SK-N-SH (cell line): ENCODE measurements at regions not wholly inside any gene's neighbourhood (a gene's known extent, or its start where the extent isn't known, plus 50 kb on each side); places are given as distances from the start of the nearest gene placed in this dataset.

Experiments used
- CTCF ChIP-seq: fragments of 200-600 bp; sonication (generic); IDR thresholded peaks from 2 replicates; pipeline ENCODE4 v1.6.1; 2017; ENCODE audit warnings: antibody characterized with exemption, mild to moderate bottlenecking, moderate library complexity
- EP300 ChIP-seq, 2 experiments: IDR thresholded peaks; 2 replicates each; pipeline versions ENCODE4 v1.4.0 to v1.6.1; 2012; ENCODE audit warnings: borderline replicate concordance in 1 of 2, low read depth in 1 of 2, low read length in 1 of 2
- EZH2phosphoT487 ChIP-seq: fragments of 200-600 bp; sonication (generic); IDR thresholded peaks from 2 replicates; pipeline ENCODE4 v1.6.1; 2017; ENCODE audit warnings: low read depth, mixed run types, mild to moderate bottlenecking, antibody characterized with exemption, moderate library complexity, borderline replicate concordance
- GATA2 ChIP-seq: sonication (generic); formaldehyde crosslinking; IDR thresholded peaks from 2 replicates; pipeline ENCODE4 v1.5.0; 2020; ENCODE audit warnings: mild to moderate bottlenecking, missing genetic modification reagents
- MAX ChIP-seq: IDR thresholded peaks from 2 replicates; pipeline ENCODE4 v1.4.0; 2012; ENCODE audit warnings: low read depth
- MXI1 ChIP-seq: IDR thresholded peaks from 2 replicates; pipeline ENCODE4 v1.6.1; 2012; ENCODE audit warnings: mild to moderate bottlenecking, low read depth, low read length, improper control_type of control experiment
- NRF1 ChIP-seq: IDR thresholded peaks from 2 replicates; pipeline ENCODE4 v1.6.1; 2012; ENCODE audit warnings: low read depth, mild to moderate bottlenecking, low read length
- POLR2AphosphoS5 ChIP-seq: IDR thresholded peaks from 2 replicates; pipeline ENCODE4 v1.6.1; 2012; ENCODE audit warnings: low read depth, low read length
- REST ChIP-seq: IDR thresholded peaks from 2 replicates; pipeline ENCODE4 v1.6.1; 2012; ENCODE audit warnings: mild to moderate bottlenecking, low read depth, low read length, moderate library complexity
- RXRA ChIP-seq: IDR thresholded peaks from 2 replicates; pipeline ENCODE4 v1.4.0; 2012; ENCODE audit warnings: low read depth, mild to moderate bottlenecking, borderline replicate concordance
- SMC3 ChIP-seq: IDR thresholded peaks from 2 replicates; pipeline ENCODE4 v1.6.1; 2012; ENCODE audit warnings: low read depth, low read length, improper control_type of control experiment
- TAF1 ChIP-seq: IDR thresholded peaks from 2 replicates; pipeline ENCODE4 v1.6.1; 2012; ENCODE audit warnings: low read depth, mild to moderate bottlenecking, low read length, moderate library complexity, borderline replicate concordance
- USF2 ChIP-seq: fragments of 150-350 bp; IDR thresholded peaks from 2 replicates; pipeline ENCODE4 v1.6.1; 2017; ENCODE audit warnings: antibody characterized with exemption, low read length, low read depth, borderline replicate concordance

GRCh38 chr3:94460931-94461330 lies 398.1 kb downstream of the NSUN3 start:
- TF ChIP-seq CTCF (no peak), USF2 (no peak), GATA2 (CRISPR knock-in tag) (no peak), RXRA (no peak), EZH2phosphoT487 (no peak), MXI1 (no peak), SMC3 (no peak), NRF1 (no peak), MAX (no peak), TAF1 (no peak), REST (no peak), EP300 (IDR thresholded peaks at IDR 0.05; ENCODE audit: borderline replicate concordance in 1 of 2, low read depth in 1 of 2, low read length in 1 of 2) (no peak), POLR2AphosphoS5 (no peak)
